HG03565 (cell line): ENCODE measurements at regions not wholly inside any gene's neighbourhood (a gene's known extent, or its start where the extent isn't known, plus 50 kb on each side); places are given as distances from the start of the nearest gene placed in this dataset.
"Not testable (repeated sequence)": the region's sequence is repeated elsewhere in the genome, so short reads cannot be mapped to it uniquely, and the experiment has no call there.

Experiments
- ATAC-seq: cut with Tn5 transposase; IDR thresholded peaks from one replicate; pipeline ENCODE4 v1.9.1; 2021; ENCODE audit warnings: mild to moderate bottlenecking, moderate library complexity; ENCODE audit not compliant: unreplicated experiment

- ATAC-seq: no peak
These were observed 264.9 kb upstream of the C1orf174 start for GRCh38 chr1:4164965-4165364.

- ATAC-seq: no peak
These were observed 265.7 kb upstream of the C1orf174 start for GRCh38 chr1:4165686-4166300.

GRCh38 chr1:4166713-4167112, 266.6 kb upstream of the C1orf174 start:
- no peak for ATAC-seq

- no peak for ATAC-seq
These were observed 269.9 kb upstream of the C1orf174 start for GRCh38 chr1:4169991-4170390.

- no peak for ATAC-seq
These were observed 270.7 kb upstream of the C1orf174 start for GRCh38 chr1:4170548-4171340.

- ATAC-seq: no peak
These were observed 271.7 kb upstream of the C1orf174 start for GRCh38 chr1:4171480-4172450.

- no peak for ATAC-seq
These were observed 272.9 kb upstream of the C1orf174 start for GRCh38 chr1:4172644-4173599.

- no peak for ATAC-seq
These were observed 273.7 kb upstream of the C1orf174 start for GRCh38 chr1:4173731-4174130.

GRCh38 chr1:4174291-4175200, 274.5 kb upstream of the C1orf174 start:
- no peak for ATAC-seq

GRCh38 chr1:4175566-4176405, 275.7 kb upstream of the C1orf174 start:
- no peak for ATAC-seq

- ATAC-seq: no peak
These were observed 276.8 kb upstream of the C1orf174 start for GRCh38 chr1:4176841-4177240.

- ATAC-seq: no peak
These were observed 277.5 kb upstream of the C1orf174 start for GRCh38 chr1:4177425-4178150.

- no peak for ATAC-seq
These were observed 278.5 kb upstream of the C1orf174 start for GRCh38 chr1:4178501-4179113.

- no peak for ATAC-seq
These were observed 280.1 kb upstream of the C1orf174 start for GRCh38 chr1:4179914-4180735.

GRCh38 chr1:4186486-4186885, 286.4 kb upstream of the C1orf174 start:
- not testable (repeated sequence) for ATAC-seq

- ATAC-seq: no peak
These were observed 303.4 kb upstream of the C1orf174 start for GRCh38 chr1:4203501-4203900.
